OCI-LY3 (cell line): ENCODE measurements at regions not wholly inside any gene's neighbourhood (a gene's known extent, or its start where the extent isn't known, plus 50 kb on each side); places are given as distances from the start of the nearest gene placed in this dataset.

Source experiments
- EZH2phosphoT487 ChIP-seq: fragments of 200-600 bp; shearing (Covaris generic); IDR thresholded peaks from 2 replicates; pipeline ENCODE4 v1.6.1; 2018; ENCODE audit warnings: antibody characterized with exemption, mixed run types, low read depth
- TF ChIP-seq, protein P1 (sequence below): fragments of 200-600, 300-600 bp; sonication (generic); IDR thresholded peaks from 2 replicates; pipeline ENCODE4 v1.5.1; 2014; ENCODE audit warnings: antibody characterized with exemption, low read length, low read depth

DNA sequence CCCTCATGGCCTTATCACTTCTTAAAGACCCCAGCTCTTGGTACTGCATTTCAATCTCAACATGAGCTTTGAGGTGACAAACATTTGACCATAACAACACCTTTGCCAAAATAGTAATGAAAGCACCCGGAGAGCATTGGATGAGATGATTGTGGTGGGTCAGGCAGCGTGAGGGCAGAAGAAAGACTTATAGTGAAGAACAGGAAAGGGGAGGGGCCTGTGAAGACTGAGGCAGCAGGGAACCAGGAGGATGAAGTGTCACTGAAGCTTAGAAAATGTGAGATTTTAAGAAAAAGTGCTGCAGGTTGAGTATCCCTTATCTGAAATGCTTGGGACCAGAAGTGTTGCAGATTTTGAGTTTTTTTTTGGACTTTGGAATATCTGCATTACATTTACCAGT is 86.3 kb downstream of the EMP1 start:
- TF ChIP-seq, protein P1, sequence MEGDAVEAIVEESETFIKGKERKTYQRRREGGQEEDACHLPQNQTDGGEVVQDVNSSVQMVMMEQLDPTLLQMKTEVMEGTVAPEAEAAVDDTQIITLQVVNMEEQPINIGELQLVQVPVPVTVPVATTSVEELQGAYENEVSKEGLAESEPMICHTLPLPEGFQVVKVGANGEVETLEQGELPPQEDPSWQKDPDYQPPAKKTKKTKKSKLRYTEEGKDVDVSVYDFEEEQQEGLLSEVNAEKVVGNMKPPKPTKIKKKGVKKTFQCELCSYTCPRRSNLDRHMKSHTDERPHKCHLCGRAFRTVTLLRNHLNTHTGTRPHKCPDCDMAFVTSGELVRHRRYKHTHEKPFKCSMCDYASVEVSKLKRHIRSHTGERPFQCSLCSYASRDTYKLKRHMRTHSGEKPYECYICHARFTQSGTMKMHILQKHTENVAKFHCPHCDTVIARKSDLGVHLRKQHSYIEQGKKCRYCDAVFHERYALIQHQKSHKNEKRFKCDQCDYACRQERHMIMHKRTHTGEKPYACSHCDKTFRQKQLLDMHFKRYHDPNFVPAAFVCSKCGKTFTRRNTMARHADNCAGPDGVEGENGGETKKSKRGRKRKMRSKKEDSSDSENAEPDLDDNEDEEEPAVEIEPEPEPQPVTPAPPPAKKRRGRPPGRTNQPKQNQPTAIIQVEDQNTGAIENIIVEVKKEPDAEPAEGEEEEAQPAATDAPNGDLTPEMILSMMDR: no peak
- no peak for TF ChIP-seq EZH2phosphoT487
